ENCODE measurements at regions not wholly inside any gene's neighbourhood (a gene's known extent, or its start where the extent isn't known, plus 50 kb on each side); places are given as distances from the start of the nearest gene placed in this dataset.

DNA sequence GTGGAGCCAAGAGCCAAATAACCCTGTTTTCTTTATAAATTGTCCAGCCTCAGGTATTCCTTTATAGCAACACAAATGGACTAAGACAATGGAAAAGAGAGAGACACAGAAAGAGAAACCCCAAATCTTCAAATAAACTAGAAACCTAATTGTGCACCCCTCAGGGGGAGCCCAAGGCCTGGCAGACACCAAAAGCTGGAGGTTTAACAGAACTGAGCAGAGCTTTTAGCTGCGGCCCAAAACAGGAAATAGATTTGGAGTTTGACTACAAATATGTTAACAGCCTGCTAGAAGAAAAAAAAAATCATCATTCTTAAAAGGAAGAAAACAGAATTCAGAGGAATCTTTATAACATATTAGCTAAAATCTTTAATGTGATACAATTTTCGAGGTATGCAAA lies 1135.0 kb downstream of the GATA3 start:
- H3K4me3 ChIP-seq, result no peak overlapping the region
- H3K4me1 ChIP-seq, result no peaks in the 10 kb centered on the region
- TF ChIP-seq POLR2A (IDR thresholded peaks at IDR 0.05), result no peak
- TF ChIP-seq, protein P1, sequence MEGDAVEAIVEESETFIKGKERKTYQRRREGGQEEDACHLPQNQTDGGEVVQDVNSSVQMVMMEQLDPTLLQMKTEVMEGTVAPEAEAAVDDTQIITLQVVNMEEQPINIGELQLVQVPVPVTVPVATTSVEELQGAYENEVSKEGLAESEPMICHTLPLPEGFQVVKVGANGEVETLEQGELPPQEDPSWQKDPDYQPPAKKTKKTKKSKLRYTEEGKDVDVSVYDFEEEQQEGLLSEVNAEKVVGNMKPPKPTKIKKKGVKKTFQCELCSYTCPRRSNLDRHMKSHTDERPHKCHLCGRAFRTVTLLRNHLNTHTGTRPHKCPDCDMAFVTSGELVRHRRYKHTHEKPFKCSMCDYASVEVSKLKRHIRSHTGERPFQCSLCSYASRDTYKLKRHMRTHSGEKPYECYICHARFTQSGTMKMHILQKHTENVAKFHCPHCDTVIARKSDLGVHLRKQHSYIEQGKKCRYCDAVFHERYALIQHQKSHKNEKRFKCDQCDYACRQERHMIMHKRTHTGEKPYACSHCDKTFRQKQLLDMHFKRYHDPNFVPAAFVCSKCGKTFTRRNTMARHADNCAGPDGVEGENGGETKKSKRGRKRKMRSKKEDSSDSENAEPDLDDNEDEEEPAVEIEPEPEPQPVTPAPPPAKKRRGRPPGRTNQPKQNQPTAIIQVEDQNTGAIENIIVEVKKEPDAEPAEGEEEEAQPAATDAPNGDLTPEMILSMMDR (IDR thresholded peaks at IDR 0.05), result no peak

DNA sequence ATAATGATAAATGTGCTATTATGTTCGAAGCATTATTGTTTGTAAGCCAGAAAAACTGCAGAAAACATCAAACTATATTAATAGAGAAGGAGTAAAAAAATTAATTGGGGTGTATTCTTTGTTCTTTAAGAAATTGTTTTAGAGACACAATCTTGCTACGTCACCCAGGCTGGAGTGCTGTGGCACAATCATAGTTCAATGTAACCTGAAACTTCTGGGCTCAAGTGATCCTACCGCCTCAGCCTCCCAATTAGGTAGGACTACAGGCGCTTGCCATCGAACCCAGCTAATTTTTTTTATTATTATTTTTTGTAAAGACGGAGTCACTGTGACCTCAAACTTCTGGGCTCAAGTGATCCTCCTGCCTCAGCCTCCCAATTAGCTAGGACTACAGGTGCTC lies 1138.6 kb downstream of the GATA3 start:
- H3K27me3 ChIP-seq, result no peaks in the 10 kb centered on the region
- no peak for DNase-seq

More for the DNA sequence above, 1135.0 kb downstream of the GATA3 start:
- H3K27me3 ChIP-seq, result no peaks in the 10 kb centered on the region
- H3K27ac ChIP-seq, result no peak overlapping the region
- no peaks in the 10 kb centered on the region for H3K9me3 ChIP-seq
- no peaks in the 10 kb centered on the region for H3K36me3 ChIP-seq
- no peak for DNase-seq

DNA sequence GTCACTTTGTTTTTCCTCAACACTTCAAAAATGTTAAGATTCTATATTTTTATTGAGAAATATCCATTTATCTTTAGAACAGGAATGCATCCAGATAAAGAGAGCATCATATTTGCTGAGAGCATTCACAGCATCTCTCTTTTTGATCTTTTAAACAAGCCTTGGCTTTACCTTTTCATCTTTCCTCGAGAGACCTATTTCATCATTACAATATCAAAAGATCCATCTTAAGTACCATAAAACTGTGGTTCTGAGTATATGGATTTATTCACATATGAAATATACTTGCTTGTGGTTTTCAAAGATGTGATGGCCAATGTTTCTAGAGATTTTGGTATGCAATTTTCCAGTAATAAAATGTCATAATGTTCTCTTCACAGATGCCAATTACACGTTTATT lies 1140.9 kb downstream of the GATA3 start:
- no peak for TF ChIP-seq POLR2A (IDR thresholded peaks at IDR 0.05)
- TF ChIP-seq, protein P1 (IDR thresholded peaks at IDR 0.05), result no peak
- Histone ChIP-seq H3K9me3 (no peaks in the 10 kb centered on the region), H3K4me3 (no peak overlapping the region)

More for the DNA sequence above, 1138.6 kb downstream of the GATA3 start:
- no peaks in the 10 kb centered on the region for H3K4me1 ChIP-seq
- TF ChIP-seq, protein P1 (IDR thresholded peaks at IDR 0.05), result no peak
- TF ChIP-seq POLR2A (IDR thresholded peaks at IDR 0.05), result no peak
- H3K4me3 ChIP-seq, result no peak overlapping the region
- no peaks in the 10 kb centered on the region for H3K9me3 ChIP-seq
- H3K27ac ChIP-seq, result no peak overlapping the region
- no peaks in the 10 kb centered on the region for H3K36me3 ChIP-seq

DNA sequence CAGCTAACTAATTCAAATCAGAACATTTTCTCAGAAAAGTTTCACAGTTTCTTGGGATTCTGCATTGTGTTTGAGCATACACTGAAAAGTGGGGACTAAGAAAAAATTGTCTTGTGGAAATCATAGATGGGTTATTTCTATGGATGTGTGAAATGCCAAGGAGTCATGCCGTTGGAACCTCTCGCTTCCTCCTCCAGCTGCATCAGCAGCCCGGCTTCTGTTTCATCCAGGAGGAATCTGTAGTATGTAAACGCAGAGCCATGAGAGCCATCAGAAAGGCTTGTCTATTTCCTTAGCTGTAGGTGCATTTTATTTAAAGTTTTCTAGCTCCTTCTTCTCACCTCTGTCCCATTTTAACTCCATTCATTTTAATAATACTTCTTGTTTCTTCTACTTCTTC lies 1144.1 kb downstream of the GATA3 start:
- DNase-seq, result no peak
- no peaks in the 10 kb centered on the region for H3K9me3 ChIP-seq
- H3K36me3 ChIP-seq, result no peaks in the 10 kb centered on the region
- H3K27ac ChIP-seq, result no peak overlapping the region
- no peaks in the 10 kb centered on the region for H3K4me1 ChIP-seq
- TF ChIP-seq POLR2A (IDR thresholded peaks at IDR 0.05), result no peak
- TF ChIP-seq, protein P1 (IDR thresholded peaks at IDR 0.05), result no peak
- H3K4me3 ChIP-seq, result no peak overlapping the region
- H3K27me3 ChIP-seq, result no peaks in the 10 kb centered on the region

More for the DNA sequence above, 1140.9 kb downstream of the GATA3 start:
- Histone ChIP-seq H3K27me3 (no peaks in the 10 kb centered on the region), H3K27ac (no peak overlapping the region), H3K4me1 (no peaks in the 10 kb centered on the region), H3K36me3 (no peaks in the 10 kb centered on the region)
- no peak for DNase-seq

DNA sequence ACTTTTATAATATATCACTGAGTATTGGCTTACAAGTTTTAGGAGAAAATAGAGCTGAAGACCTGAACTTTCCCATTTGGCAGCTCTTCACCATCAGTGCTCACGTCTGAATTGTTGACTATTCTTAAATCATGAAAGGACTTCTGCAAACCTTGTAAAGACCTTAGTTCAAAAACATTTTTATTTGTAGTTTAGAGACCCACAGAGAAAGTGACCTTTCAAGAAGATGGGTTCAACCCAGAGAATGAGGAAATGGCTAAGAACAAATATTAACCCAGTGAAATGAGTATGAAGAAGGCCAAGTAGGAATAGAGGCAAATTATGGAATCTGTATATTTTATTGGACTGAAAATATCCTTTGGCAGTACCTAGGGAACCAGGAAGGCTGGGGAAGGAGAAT lies 1151.1 kb downstream of the GATA3 start:
- no peak overlapping the region for H3K4me3 ChIP-seq
- no peaks in the 10 kb centered on the region for H3K4me1 ChIP-seq
- no peaks in the 10 kb centered on the region for H3K9me3 ChIP-seq
- TF ChIP-seq POLR2A (IDR thresholded peaks at IDR 0.05), result no peak
- TF ChIP-seq, protein P1 (IDR thresholded peaks at IDR 0.05), result no peak
- no peaks in the 10 kb centered on the region for H3K27me3 ChIP-seq
- DNase-seq, result no peak
- H3K27ac ChIP-seq, result no peak overlapping the region
- H3K36me3 ChIP-seq, result no peaks in the 10 kb centered on the region
